IMR-90 (cell line): ENCODE measurements at regions not wholly inside any gene's neighbourhood (a gene's known extent, or its start where the extent isn't known, plus 50 kb on each side); places are given as distances from the start of the nearest gene placed in this dataset.

Source experiments
- ATAC-seq: fragments of 200-7000 bp; cut with Tn5 transposase; 2 replicates; pipeline ENCODE4 v1.9.1; 2020; ENCODE audit warnings: low read depth, mild to moderate bottlenecking, moderate library complexity
- BruUV-seq: library from RNA; stranded (reverse); fragments of 400-500 nt; replicated peaks from 2 replicates; lab custom pipeline; 2021; lab: Mats Ljungman, UMichigan
- CTCF ChIA-PET: fragments of 300-600 bp; formaldehyde crosslinking; extraction: SDS; loops from one replicate; lab custom pipeline; 2021; ENCODE audit warnings: antibody characterized with exemption; lab: Yijun Ruan, JAX
- POLR2A ChIA-PET: fragments of 300-600 bp; sonication (Branson Sonifier 250); formaldehyde crosslinking; loops from one replicate; lab custom pipeline; 2022; ENCODE audit warnings: antibody characterized with exemption; ENCODE audit not compliant: unreplicated experiment; lab: Charles Lee
- DNase-seq: peaks from one replicate; pipeline ENCODE4 v3.0.0; 2013
- H2AFZ ChIP-seq: replicated peaks from 2 replicates; pipeline ENCODE3; 2013; ENCODE audit warnings: low read length, mild to moderate bottlenecking; ENCODE audit not compliant: poor library complexity
- H2AK5ac ChIP-seq: 2 replicates; pipeline ENCODE4 v1.6.1; 2013; ENCODE audit warnings: low read depth, low read length, inconsistent platforms
- H2AK9ac ChIP-seq: replicated peaks from 2 replicates; pipeline ENCODE3; 2013; ENCODE audit warnings: mild to moderate bottlenecking, low read depth, low read length, moderate library complexity; ENCODE audit not compliant: poor library complexity
- H2BK120ac ChIP-seq: 2 replicates; pipeline ENCODE4 v1.6.1; 2013; ENCODE audit warnings: low read depth, low read length, inconsistent platforms
- H2BK15ac ChIP-seq: 3 replicates; pipeline ENCODE4 v1.6.1; 2013; ENCODE audit warnings: low read depth, low read length, inconsistent platforms
- H2BK20ac ChIP-seq: 2 replicates; pipeline ENCODE4 v1.6.1; 2013; ENCODE audit warnings: low read depth, mild to moderate bottlenecking, inconsistent platforms, low read length, moderate library complexity
- H2BK5ac ChIP-seq: 2 replicates; pipeline ENCODE4 v1.6.1; 2013; ENCODE audit warnings: mild to moderate bottlenecking, low read depth, low read length, inconsistent platforms; ENCODE audit not compliant: poor library complexity, severe bottlenecking
- H3K14ac ChIP-seq: replicated peaks from 2 replicates; pipeline ENCODE4 v1.6.1; 2013; ENCODE audit warnings: low read depth, low read length, inconsistent platforms
- H3K18ac ChIP-seq: 2 replicates; pipeline ENCODE4 v1.6.1; 2013; ENCODE audit warnings: low read depth, low read length, control low read depth
- H3K23ac ChIP-seq: 2 replicates; pipeline ENCODE4 v1.6.1; 2013; ENCODE audit warnings: low read depth, low read length, inconsistent platforms
- H3K27ac ChIP-seq: 2 replicates; pipeline ENCODE4 v1.5.1; 2013; ENCODE audit warnings: mild to moderate bottlenecking, control low read depth, low read length; ENCODE audit not compliant: insufficient read depth
- H3K27me3 ChIP-seq: 2 replicates; pipeline ENCODE4 v1.6.1; 2013; ENCODE audit warnings: low read length; ENCODE audit not compliant: control insufficient read depth, insufficient read depth
- H3K36me3 ChIP-seq: 2 replicates; pipeline ENCODE4 v1.6.1; 2013; ENCODE audit warnings: low read length, mixed read lengths; ENCODE audit not compliant: control insufficient read depth, insufficient read depth
- H3K4ac ChIP-seq: 2 replicates; pipeline ENCODE4 v1.6.1; 2013; ENCODE audit warnings: low read depth, low read length, inconsistent platforms
- H3K4me1 ChIP-seq: 2 replicates; pipeline ENCODE4 v1.6.1; 2013; ENCODE audit warnings: low read length, mixed read lengths; ENCODE audit not compliant: control insufficient read depth, insufficient read depth
- H3K4me2 ChIP-seq: 2 replicates; pipeline ENCODE4 v1.6.1; 2013; ENCODE audit warnings: low read depth, mild to moderate bottlenecking, control low read depth, low read length, moderate library complexity
- H3K4me3 ChIP-seq: 2 replicates; pipeline ENCODE4 v1.5.1; 2013; ENCODE audit warnings: low read depth, mild to moderate bottlenecking, control low read depth, low read length, moderate library complexity; ENCODE audit not compliant: insufficient read depth
- H3K56ac ChIP-seq: 2 replicates; pipeline ENCODE4 v1.6.1; 2013; ENCODE audit warnings: low read length, inconsistent platforms; ENCODE audit not compliant: insufficient read depth; ENCODE audit errors: extremely low read depth
- H3K79me1 ChIP-seq, 2 experiments: 2 replicates each; pipeline ENCODE4 v1.6.1; 2013; ENCODE audit warnings: low read length in 2 of 2, inconsistent platforms in 1 of 2, low read depth in 1 of 2
- H3K9ac ChIP-seq: 2 replicates; pipeline ENCODE4 v1.6.1; 2013; ENCODE audit warnings: low read depth, low read length, control low read depth
- H3K9me1 ChIP-seq: 2 replicates; pipeline ENCODE4 v1.6.1; 2013; ENCODE audit warnings: low read length, inconsistent platforms; ENCODE audit not compliant: insufficient read depth
- H3K9me3 ChIP-seq: 2 replicates; pipeline ENCODE4 v1.6.1; 2013; ENCODE audit warnings: low read length; ENCODE audit not compliant: control insufficient read depth, insufficient read depth
- H4K20me1 ChIP-seq: 2 replicates; pipeline ENCODE4 v1.6.1; 2013; ENCODE audit warnings: low read length, inconsistent platforms; ENCODE audit not compliant: insufficient read depth
- H4K5ac ChIP-seq: 2 replicates; pipeline ENCODE4 v1.6.1; 2013; ENCODE audit warnings: mild to moderate bottlenecking, low read depth, low read length, control low read depth
- H4K8ac ChIP-seq, 2 experiments: 2 replicates each; pipeline ENCODE4 v1.6.1; 2013; ENCODE audit warnings: low read depth in 2 of 2, low read length in 2 of 2, control low read depth in 1 of 2, inconsistent platforms in 1 of 2
- H4K91ac ChIP-seq: 2 replicates; pipeline ENCODE4 v1.6.1; 2013; ENCODE audit warnings: low read depth, low read length, inconsistent platforms; ENCODE audit not compliant: insufficient read depth
- CHD1 ChIP-seq: IDR thresholded peaks from 2 replicates; pipeline ENCODE4 v1.6.1; 2012; ENCODE audit warnings: low read depth, low read length, improper control_type of control experiment
- ELK1 ChIP-seq: fragments of 150-350 bp; IDR thresholded peaks from 2 replicates; pipeline ENCODE4 v1.6.1; 2016; ENCODE audit warnings: low read depth, mild to moderate bottlenecking, low read length, moderate library complexity, borderline replicate concordance
- FOS ChIP-seq: fragments of 150-350 bp; IDR thresholded peaks from 2 replicates; pipeline ENCODE4 v1.6.1; 2016; ENCODE audit warnings: low read depth, low read length
- MXI1 ChIP-seq: IDR thresholded peaks from 2 replicates; pipeline ENCODE4 v1.6.1; 2012; ENCODE audit warnings: low read depth, mild to moderate bottlenecking, low read length, moderate library complexity, borderline replicate concordance
- POLR2A ChIP-seq: IDR thresholded peaks from 2 replicates; pipeline ENCODE4 v1.6.1; 2012; ENCODE audit warnings: mild to moderate bottlenecking, low read depth, low read length
- RCOR1 ChIP-seq: IDR thresholded peaks from 2 replicates; pipeline ENCODE4 v1.6.1; 2012; ENCODE audit warnings: mild to moderate bottlenecking, low read length, improper control_type of control experiment; ENCODE audit not compliant: insufficient replicate concordance
- RFX5 ChIP-seq: IDR thresholded peaks from 2 replicates; pipeline ENCODE4 v1.8.0; 2012; ENCODE audit warnings: low read depth, mild to moderate bottlenecking, low read length, moderate library complexity
- WGBS, 2 experiments: methylation state at CpG; one replicate each; pipeline versions ENCODE4 v1.1.5 to v1.1.7; 2013; ENCODE audit warnings: missing lambda C conversion rate in 2 of 2; ENCODE audit not compliant: insufficient read length in 1 of 2; ENCODE audit errors: extremely low coverage in 2 of 2; 5-methylcytosine and 5-hydroxymethylcytosine counted together
- dilution Hi-C: fragments of 300-500 bp; cut with HindIII; formaldehyde crosslinking; loops from one replicate; pipeline ENCODE4 v1.14.3; 2018; ENCODE audit warnings: low sequenced_read_pairs; ENCODE audit not compliant: unreplicated experiment
- in situ Hi-C: fragments of 300-500 bp; cut with MboI; formaldehyde crosslinking; loops from 3 replicates; pipeline ENCODE4 v1.14.3; 2019; ENCODE audit warnings: low sequenced_read_pairs, inconsistent platforms, mixed read lengths
- intact Hi-C: fragments of 100-400 bp; cut with micrococcal nuclease; formaldehyde crosslinking; loops from 2 replicates; pipeline ENCODE4 v1.10.0; 2022

DNA sequence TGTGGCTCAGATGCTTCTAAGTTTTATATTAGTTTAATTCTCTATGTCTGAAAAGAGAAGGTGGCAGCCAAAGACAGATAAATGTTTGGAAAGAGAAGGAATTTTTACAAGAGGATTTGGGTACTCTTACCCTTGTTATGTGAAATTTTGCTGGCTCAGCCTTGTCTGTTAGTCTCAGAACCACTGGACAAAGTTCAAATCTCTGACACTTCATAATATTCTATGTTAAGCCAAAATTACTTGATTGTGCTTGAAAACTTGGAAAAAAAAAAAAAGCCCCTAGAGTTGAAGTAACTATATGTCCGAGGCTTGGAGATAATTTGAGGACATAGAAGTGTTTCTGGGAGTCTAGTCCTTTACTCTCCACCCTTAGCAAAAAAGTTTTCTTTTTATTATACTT, 1079.3 kb upstream of the LRRTM3 start:
- no CpG with 5 or more reads among the region's 1 CpG for WGBS, 2 experiments
- Histone ChIP-seq H3K9ac (no peak overlapping the region), H2BK5ac (no peak overlapping the region), H4K20me1 (no peaks in the 10 kb centered on the region), H4K91ac (no peak overlapping the region), H2AK9ac (no peak overlapping the region), H3K27me3 (no peaks in the 10 kb centered on the region), H4K8ac (no peak overlapping the region), H2BK20ac (no peak overlapping the region), H2BK120ac (no peak overlapping the region), H3K18ac (no peak overlapping the region), H3K23ac (no peak overlapping the region), H3K27ac (no peak overlapping the region), H2BK15ac (no peak overlapping the region), H2AK5ac (no peak overlapping the region), H4K5ac (no peak overlapping the region), H3K36me3 (no peaks in the 10 kb centered on the region), H2AFZ (no peak overlapping the region), H3K79me1 (no peaks in the 10 kb centered on the region), H3K4me3 (no peak overlapping the region), H3K56ac (no peak overlapping the region), H3K9me3 (0 out of 2 replicates have a peak, but pooled peaks cover 3% of the 10 kb centered on the region), H3K4me2 (no peak overlapping the region), H3K9me1 (no peaks in the 10 kb centered on the region), H3K4me1 (no peaks in the 10 kb centered on the region), H3K14ac (no peak overlapping the region), H3K4ac (no peak overlapping the region)
- dilution Hi-C loops, result no loop called here
- intact Hi-C loops, result no loop called here
- ChIA-PET CTCF (no interaction called here), POLR2A (no interaction called here)
- no peak for TF ChIP-seq FOS
- TF ChIP-seq RFX5, result no peak
- no peak for TF ChIP-seq ELK1
- no peak for TF ChIP-seq CHD1
- TF ChIP-seq POLR2A, result no peak
- no peak for TF ChIP-seq RCOR1
- TF ChIP-seq MXI1, result no peak
- BruUV-seq, result no TSS peak
- ATAC-seq, result no peak
- in situ Hi-C loops, result no loop called here
- no peak for DNase-seq
